B cell (primary cell): ENCODE measurements at regions not wholly inside any gene's neighbourhood (a gene's known extent, or its start where the extent isn't known, plus 50 kb on each side); places are given as distances from the start of the nearest gene placed in this dataset.

Source experiments
- ATAC-seq: fragments of 200-7000 bp; cut with Tn5 transposase; one replicate; pipeline ENCODE4 v1.10.0; 2021; ENCODE audit warnings: low read depth, mild to moderate bottlenecking, moderate number of reproducible peaks, moderate library complexity
- CTCF ChIA-PET: fragments of 350-600 bp; sonication (Branson Sonifier 250); formaldehyde crosslinking; loops from one replicate; lab custom pipeline; 2021; ENCODE audit warnings: antibody characterized with exemption, inconsistent platforms; lab: Charles Lee
- POLR2A ChIA-PET: fragments of 350-600 bp; sonication (Branson Sonifier 250); formaldehyde crosslinking; loops from one replicate; lab custom pipeline; 2021; ENCODE audit warnings: antibody characterized with exemption; lab: Charles Lee
- DNase-seq: peaks from one replicate; pipeline ENCODE4 v3.0.0; 2013
- H2AFZ ChIP-seq: 2 replicates; pipeline ENCODE4 v1.6.1; 2012; ENCODE audit warnings: mild to moderate bottlenecking, low read depth, low read length; ENCODE audit not compliant: insufficient read depth, poor library complexity, severe bottlenecking
- H3K27ac ChIP-seq, 2 donors: 1 replicate in 1 of 2; 2 replicates in 1 of 2; pipeline ENCODE4 v1.5.1; 2012 to 2013; ENCODE audit warnings: low read length in 2 of 2, mild to moderate bottlenecking in 2 of 2, moderate library complexity in 1 of 2
- H3K27me3 ChIP-seq, 4 experiments: fragments of 200-600 bp in 1 of 4; sonication (generic) in 1 of 4; replicated peaks in 1 of 4; 1 replicate in 2 of 4; 2 replicates in 2 of 4; pipeline versions ENCODE4 v1.6.1 to v1.7.0; 2013 to 2016; ENCODE audit warnings: low read length in 3 of 4, mild to moderate bottlenecking in 2 of 4, mixed read lengths in 1 of 4, moderate library complexity in 1 of 4; ENCODE audit not compliant: insufficient read depth in 4 of 4, control insufficient read depth in 3 of 4; ENCODE audit errors: control extremely low read depth in 1 of 4
- H3K36me3 ChIP-seq, 2 experiments: replicated peaks in 1 of 2; 1 replicate in 1 of 2; 2 replicates in 1 of 2; pipeline versions ENCODE4 v1.6.1 to v1.7.1; 2013; ENCODE audit warnings: low read length in 1 of 2; ENCODE audit not compliant: insufficient read depth in 2 of 2, control insufficient read depth in 1 of 2; ENCODE audit errors: control extremely low read depth in 1 of 2, extremely low read depth in 1 of 2
- H3K4me1 ChIP-seq, 2 donors: fragments of 200-600 bp in 1 of 2; sonication (generic) in 1 of 2; 1 replicate in 1 of 2; 2 replicates in 1 of 2; pipeline versions ENCODE4 v1.5.1 to v1.6.1; 2013 to 2017; ENCODE audit warnings: low read length in 2 of 2; ENCODE audit not compliant: control insufficient read depth in 2 of 2, insufficient read depth in 2 of 2
- H3K4me2 ChIP-seq: replicated peaks from 2 replicates; pipeline ENCODE3; 2012; ENCODE audit warnings: mild to moderate bottlenecking, low read depth, low read length; ENCODE audit not compliant: poor library complexity, severe bottlenecking
- H3K4me3 ChIP-seq, 5 experiments: fragments of 200-600 bp in 1 of 5; sonication (generic) in 1 of 5; 1 replicate in 3 of 5; 2 replicates in 2 of 5; pipeline versions ENCODE4 v1.5.1 to v1.7.0; 2011 to 2016; ENCODE audit warnings: low read length in 4 of 5, mild to moderate bottlenecking in 4 of 5, low read depth in 2 of 5, control low read depth in 1 of 5, moderate library complexity in 1 of 5; ENCODE audit not compliant: insufficient read depth in 1 of 5; ENCODE audit errors: control extremely low read depth in 1 of 5, extremely low read depth in 1 of 5
- H3K79me2 ChIP-seq: fragments of 200-600 bp; sonication (generic); one replicate; pipeline ENCODE4 v1.6.0; 2016; ENCODE audit warnings: low read length; ENCODE audit not compliant: control insufficient read depth, insufficient read depth
- H3K9ac ChIP-seq: fragments of 200-600 bp; sonication (generic); 2 replicates; pipeline ENCODE4 v1.6.1; 2017; ENCODE audit warnings: mild to moderate bottlenecking, low read length, moderate library complexity
- H3K9me3 ChIP-seq, 3 donors: one replicate each; pipeline versions ENCODE4 v1.6.1 to v1.7.1; 2013; ENCODE audit warnings: low read length in 2 of 3; ENCODE audit not compliant: control insufficient read depth in 2 of 3, insufficient read depth in 1 of 3; ENCODE audit errors: control extremely low read depth in 1 of 3
- H4K20me1 ChIP-seq: 2 replicates; pipeline ENCODE4 v1.6.0; 2012; ENCODE audit warnings: mild to moderate bottlenecking, low read length; ENCODE audit not compliant: insufficient read depth, control insufficient read depth, poor library complexity, severe bottlenecking
- H3K27ac Mint-ChIP-seq: one replicate; pipeline ENCODE4 v1.8.0; 2021; ENCODE audit warnings: mixed read lengths
- H3K27me3 Mint-ChIP-seq: one replicate; pipeline ENCODE4 v1.8.0; 2021; ENCODE audit warnings: mixed read lengths
- H3K4me1 Mint-ChIP-seq: one replicate; pipeline ENCODE4 v1.8.0; 2021; ENCODE audit warnings: mixed read lengths
- H3K4me3 Mint-ChIP-seq: one replicate; pipeline ENCODE4 v1.8.0; 2021; ENCODE audit warnings: mixed read lengths
- H3K9me3 Mint-ChIP-seq: one replicate; pipeline ENCODE4 v1.8.0; 2022; ENCODE audit warnings: mixed read lengths; ENCODE audit not compliant: insufficient read depth
- EZH2 ChIP-seq: IDR thresholded peaks from 2 replicates; pipeline ENCODE4 v1.6.1; 2012; ENCODE audit warnings: borderline replicate concordance, low read depth, mild to moderate bottlenecking, moderate library complexity, low read length; ENCODE audit not compliant: insufficient read depth, poor library complexity, severe bottlenecking
- WGBS: methylation state at CpG from one replicate; pipeline ENCODE4 v1.1.5; 2013; ENCODE audit warnings: missing lambda C conversion rate; ENCODE audit not compliant: insufficient coverage; 5-methylcytosine and 5-hydroxymethylcytosine counted together
- intact Hi-C: fragments of 100-400 bp; cut with micrococcal nuclease; formaldehyde crosslinking; loops from one replicate; pipeline ENCODE4 v1.10.0; 2022
- TF ChIP-seq, protein P1 (sequence below): fragments of 200-600 bp; IDR thresholded peaks from one replicate; pipeline ENCODE4 v1.8.0; 2022; ENCODE audit warnings: antibody characterized with exemption, mild to moderate bottlenecking

DNA sequence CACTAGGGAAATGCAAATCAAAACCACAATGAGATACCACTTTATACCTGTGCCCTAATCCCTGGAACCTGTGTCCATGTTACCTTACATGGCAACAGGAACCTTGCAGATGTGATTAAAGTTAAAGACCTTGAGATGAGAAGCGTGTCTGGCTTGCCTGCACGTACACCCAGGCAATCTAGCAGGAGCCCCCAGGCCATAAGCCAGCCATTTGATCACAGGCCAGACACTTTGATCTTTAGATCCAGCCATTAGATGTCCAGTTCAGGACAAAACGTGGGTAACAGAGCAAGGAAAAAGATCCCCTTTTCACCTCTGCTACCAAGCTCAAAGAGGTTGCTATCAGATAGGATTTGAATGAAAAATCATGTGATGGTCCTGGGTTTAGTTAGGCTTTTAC lies 378.8 kb downstream of the BUD13 start:
- H3K27me3 ChIP-seq = no peaks in the 10 kb centered on the region
- intact Hi-C loops = no loop called here
- ChIA-PET POLR2A (no interaction called here), CTCF (no interaction called here)
- H3K9ac ChIP-seq = no peak overlapping the region
- no peaks in the 10 kb centered on the region for H3K36me3 ChIP-seq
- H3K27ac ChIP-seq = no peak overlapping the region
- no peaks in the 10 kb centered on the region for H3K9me3 Mint-ChIP-seq
- 88% methylated on average over 2 of the region's 3 CpGs for WGBS
- DNase-seq (no peak), ATAC-seq (no peak)
- no peak overlapping the region for H3K4me2 ChIP-seq
- no peaks in the 10 kb centered on the region for H4K20me1 ChIP-seq
- H3K9me3 ChIP-seq = no peaks in the 10 kb centered on the region
- no peaks in the 10 kb centered on the region for H3K79me2 ChIP-seq
- H2AFZ ChIP-seq = no peak overlapping the region
- H3K27ac Mint-ChIP-seq = no peak overlapping the region
- peaks cover 7% of the 10 kb centered on the region for H3K27me3 Mint-ChIP-seq
- no peak overlapping the region for H3K4me3 ChIP-seq
- H3K4me1 Mint-ChIP-seq = no peaks in the 10 kb centered on the region
- no peak overlapping the region for H3K4me3 Mint-ChIP-seq
- no peaks in the 10 kb centered on the region for H3K4me1 ChIP-seq
- no peak for TF ChIP-seq EZH2
- TF ChIP-seq, protein P1, sequence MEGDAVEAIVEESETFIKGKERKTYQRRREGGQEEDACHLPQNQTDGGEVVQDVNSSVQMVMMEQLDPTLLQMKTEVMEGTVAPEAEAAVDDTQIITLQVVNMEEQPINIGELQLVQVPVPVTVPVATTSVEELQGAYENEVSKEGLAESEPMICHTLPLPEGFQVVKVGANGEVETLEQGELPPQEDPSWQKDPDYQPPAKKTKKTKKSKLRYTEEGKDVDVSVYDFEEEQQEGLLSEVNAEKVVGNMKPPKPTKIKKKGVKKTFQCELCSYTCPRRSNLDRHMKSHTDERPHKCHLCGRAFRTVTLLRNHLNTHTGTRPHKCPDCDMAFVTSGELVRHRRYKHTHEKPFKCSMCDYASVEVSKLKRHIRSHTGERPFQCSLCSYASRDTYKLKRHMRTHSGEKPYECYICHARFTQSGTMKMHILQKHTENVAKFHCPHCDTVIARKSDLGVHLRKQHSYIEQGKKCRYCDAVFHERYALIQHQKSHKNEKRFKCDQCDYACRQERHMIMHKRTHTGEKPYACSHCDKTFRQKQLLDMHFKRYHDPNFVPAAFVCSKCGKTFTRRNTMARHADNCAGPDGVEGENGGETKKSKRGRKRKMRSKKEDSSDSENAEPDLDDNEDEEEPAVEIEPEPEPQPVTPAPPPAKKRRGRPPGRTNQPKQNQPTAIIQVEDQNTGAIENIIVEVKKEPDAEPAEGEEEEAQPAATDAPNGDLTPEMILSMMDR = no peak

DNA sequence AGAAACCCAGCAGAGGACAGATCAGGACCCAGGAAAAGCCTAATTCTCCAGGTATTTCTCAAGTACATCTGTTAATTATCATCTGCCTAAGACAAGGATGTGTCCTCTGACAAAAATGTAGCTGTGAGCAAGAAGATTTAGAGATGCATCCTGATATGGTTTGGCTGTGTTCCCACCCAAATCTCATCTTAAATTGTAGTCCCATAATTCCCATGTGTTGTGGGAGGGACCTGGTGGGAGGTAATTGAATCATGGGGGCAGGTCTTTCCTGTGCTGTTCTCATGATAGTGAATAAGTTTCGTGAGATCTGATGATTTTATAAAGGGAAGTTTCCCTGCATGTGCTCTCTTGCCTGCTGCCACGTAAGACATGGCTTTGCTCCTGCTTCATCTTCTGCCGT lies 381.8 kb downstream of the BUD13 start:
- H3K4me1 ChIP-seq = no peaks in the 10 kb centered on the region
- no peak overlapping the region for H3K27ac ChIP-seq
- H3K4me2 ChIP-seq = no peak overlapping the region
- Mint-ChIP-seq H3K4me1 (no peaks in the 10 kb centered on the region), H3K4me3 (no peak overlapping the region), H3K27ac (no peak overlapping the region), H3K9me3 (no peaks in the 10 kb centered on the region), H3K27me3 (peaks cover 7% of the 10 kb centered on the region)
- no peak overlapping the region for H3K9ac ChIP-seq
- ATAC-seq = no peak
- no peaks in the 10 kb centered on the region for H4K20me1 ChIP-seq
- no peaks in the 10 kb centered on the region for H3K9me3 ChIP-seq
- no peaks in the 10 kb centered on the region for H3K27me3 ChIP-seq
- no CpG with 5 or more reads among the region's 3 CpGs for WGBS
- intact Hi-C loops = no loop called here
- H3K36me3 ChIP-seq = no peaks in the 10 kb centered on the region
- no peak overlapping the region for H2AFZ ChIP-seq
- POLR2A ChIA-PET = no interaction called here
- H3K79me2 ChIP-seq = no peaks in the 10 kb centered on the region
- TF ChIP-seq, protein P1 = no peak
- TF ChIP-seq EZH2 = no peak
- DNase-seq = no peak
- no peak overlapping the region for H3K4me3 ChIP-seq
- CTCF ChIA-PET = no interaction called here
